H9 (cell line): ENCODE measurements at regions not wholly inside any gene's neighbourhood (a gene's known extent, or its start where the extent isn't known, plus 50 kb on each side); places are given as distances from the start of the nearest gene placed in this dataset.

Experiments used
- DNase-seq: peaks from one replicate; pipeline ENCODE4 v3.0.0-alpha.2; 2017
- H2AFZ ChIP-seq: one replicate; pipeline ENCODE4 v1.6.1; 2013; ENCODE audit warnings: mild to moderate bottlenecking, low read length, control low read depth, moderate library complexity
- H2AK5ac ChIP-seq: 2 replicates; pipeline ENCODE4 v1.6.1; 2013; ENCODE audit warnings: low read length, control low read depth, mixed read lengths; ENCODE audit not compliant: insufficient read length
- H2BK120ac ChIP-seq: one replicate; pipeline ENCODE4 v1.6.1; 2013; ENCODE audit warnings: low read depth, mild to moderate bottlenecking, low read length, control low read depth, inconsistent platforms; ENCODE audit not compliant: poor library complexity, severe bottlenecking
- H2BK12ac ChIP-seq: 2 replicates; pipeline ENCODE4 v1.6.1; 2013; ENCODE audit warnings: low read length, control low read depth, mixed read lengths, low read depth; ENCODE audit not compliant: insufficient read length
- H2BK15ac ChIP-seq: 2 replicates; pipeline ENCODE4 v1.6.1; 2013; ENCODE audit warnings: low read depth, low read length, control low read depth
- H2BK20ac ChIP-seq: one replicate; pipeline ENCODE4 v1.6.1; 2013; ENCODE audit warnings: low read depth, mild to moderate bottlenecking, low read length, control low read depth, inconsistent platforms; ENCODE audit not compliant: poor library complexity, severe bottlenecking
- H2BK5ac ChIP-seq: 2 replicates; pipeline ENCODE4 v1.6.1; 2013; ENCODE audit warnings: low read length, control low read depth, mixed read lengths; ENCODE audit not compliant: insufficient read length
- H3K14ac ChIP-seq: 2 replicates; pipeline ENCODE4 v1.6.1; 2013; ENCODE audit warnings: low read length, control low read depth; ENCODE audit not compliant: insufficient read depth
- H3K18ac ChIP-seq: 2 replicates; pipeline ENCODE4 v1.6.1; 2013; ENCODE audit warnings: low read depth, mild to moderate bottlenecking, mixed read lengths, low read length, control low read depth; ENCODE audit not compliant: insufficient read length
- H3K23ac ChIP-seq: 2 replicates; pipeline ENCODE4 v1.6.1; 2013; ENCODE audit warnings: low read length, control low read depth, mixed read lengths, low read depth; ENCODE audit not compliant: insufficient read length
- H3K23me2 ChIP-seq: 2 replicates; pipeline ENCODE4 v1.6.1; 2013; ENCODE audit warnings: low read depth, mild to moderate bottlenecking, mixed read lengths, low read length, control low read depth; ENCODE audit not compliant: insufficient read length, poor library complexity, severe bottlenecking
- H3K27ac ChIP-seq: 2 replicates; pipeline ENCODE4 v1.5.1; 2013; ENCODE audit warnings: low read length, control low read depth, mixed read lengths, low read depth; ENCODE audit not compliant: insufficient read length
- H3K27me3 ChIP-seq: 2 replicates; pipeline ENCODE4 v1.6.1; 2013; ENCODE audit warnings: low read length, control low read depth, inconsistent platforms; ENCODE audit not compliant: insufficient read depth
- H3K4ac ChIP-seq: 2 replicates; pipeline ENCODE4 v1.6.1; 2013; ENCODE audit warnings: low read depth, mild to moderate bottlenecking, control low read depth, inconsistent platforms, low read length, moderate library complexity
- H3K4me1 ChIP-seq: 2 replicates; pipeline ENCODE4 v1.6.1; 2013; ENCODE audit warnings: low read length, control low read depth, inconsistent platforms; ENCODE audit not compliant: insufficient read depth
- H3K4me2 ChIP-seq: 2 replicates; pipeline ENCODE4 v1.6.1; 2013; ENCODE audit warnings: low read length, control low read depth, mixed read lengths; ENCODE audit not compliant: insufficient read length, insufficient read depth
- H3K56ac ChIP-seq: 2 replicates; pipeline ENCODE4 v1.6.1; 2013; ENCODE audit warnings: low read depth, mild to moderate bottlenecking, mixed read lengths, low read length, control low read depth; ENCODE audit not compliant: insufficient read length
- H3K79me1 ChIP-seq: 2 replicates; pipeline ENCODE4 v1.6.1; 2013; ENCODE audit warnings: low read depth, mild to moderate bottlenecking, moderate library complexity, low read length, control low read depth, inconsistent platforms; ENCODE audit not compliant: insufficient read depth, poor library complexity, severe bottlenecking
- H3K79me2 ChIP-seq: 2 replicates; pipeline ENCODE4 v1.6.1; 2013; ENCODE audit warnings: low read length, control low read depth, inconsistent platforms; ENCODE audit not compliant: insufficient read depth
- H3K9ac ChIP-seq: 2 replicates; pipeline ENCODE4 v1.6.1; 2013; ENCODE audit warnings: low read length, control low read depth, mixed read lengths; ENCODE audit not compliant: insufficient read length; ENCODE audit errors: extremely low read depth
- H3K9me3 ChIP-seq: one replicate; pipeline ENCODE4 v1.6.1; 2013; ENCODE audit warnings: low read depth, low read length, inconsistent platforms; ENCODE audit not compliant: control insufficient read depth
- H3T11ph ChIP-seq: one replicate; pipeline ENCODE4 v1.6.1; 2013; ENCODE audit warnings: mild to moderate bottlenecking, low read length, control low read depth, inconsistent platforms
- H4K20me1 ChIP-seq: one replicate; pipeline ENCODE4 v1.6.1; 2013; ENCODE audit not compliant: control insufficient read depth, insufficient read length, insufficient read depth
- H4K5ac ChIP-seq: 2 replicates; pipeline ENCODE4 v1.6.1; 2013; ENCODE audit warnings: low read depth, mild to moderate bottlenecking, mixed read lengths, low read length, control low read depth; ENCODE audit not compliant: insufficient read length
- H4K8ac ChIP-seq: replicated peaks from 2 replicates; pipeline ENCODE4 v1.6.1; 2013; ENCODE audit warnings: low read length, control low read depth, mixed read lengths, low read depth; ENCODE audit not compliant: insufficient read length
- H4K91ac ChIP-seq: 2 replicates; pipeline ENCODE4 v1.6.1; 2013; ENCODE audit warnings: low read depth, mild to moderate bottlenecking, moderate library complexity, mixed read lengths, low read length, control low read depth; ENCODE audit not compliant: insufficient read length
- H3K27ac Mint-ChIP-seq, 3 experiments: 2 replicates in 2 of 3; 3 replicates in 1 of 3; pipeline ENCODE4 v1.8.0; 2020 to 2021; ENCODE audit warnings: mixed read lengths in 3 of 3, mild to moderate bottlenecking in 1 of 3, moderate library complexity in 1 of 3
- H3K27me3 Mint-ChIP-seq: 2 replicates; pipeline ENCODE4 v1.8.0; 2021; ENCODE audit warnings: low read depth, mild to moderate bottlenecking, moderate library complexity, mixed read lengths
- H3K36me3 Mint-ChIP-seq, 3 experiments: 2 replicates in 2 of 3; 3 replicates in 1 of 3; pipeline ENCODE4 v1.8.0; 2020 to 2021; ENCODE audit warnings: low read depth in 3 of 3, mixed read lengths in 3 of 3; ENCODE audit not compliant: insufficient read depth in 1 of 3
- H3K4me1 Mint-ChIP-seq, 2 experiments: 2 replicates each; pipeline ENCODE4 v1.8.0; 2020; ENCODE audit warnings: mixed read lengths in 2 of 2
- H3K4me3 Mint-ChIP-seq, 2 experiments: 2 replicates in 1 of 2; 3 replicates in 1 of 2; pipeline ENCODE4 v1.8.0; 2020 to 2021; ENCODE audit warnings: mild to moderate bottlenecking in 2 of 2, mixed read lengths in 2 of 2, moderate library complexity in 1 of 2
- H3K9me3 Mint-ChIP-seq, 2 experiments: 2 replicates in 1 of 2; 3 replicates in 1 of 2; pipeline ENCODE4 v1.8.0; 2020; ENCODE audit warnings: mild to moderate bottlenecking in 2 of 2, mixed read lengths in 2 of 2, moderate library complexity in 1 of 2
- WGBS: extraction: QIAGEN DNeasy Blood & Tissue Kit; methylation state at CpG from one replicate; pipeline ENCODE4 v1.1.7; 2013; ENCODE audit warnings: missing lambda C conversion rate, low lambda C conversion rate, mixed read lengths; ENCODE audit not compliant: insufficient read length; ENCODE audit errors: extremely low coverage; 5-methylcytosine and 5-hydroxymethylcytosine counted together
- TF ChIP-seq, protein P1 (sequence below): fragments of 200-600 bp; sonication (generic); conservative IDR thresholded peaks from 3 replicates; pipeline ENCODE4 v1.8.0; 2021; ENCODE audit warnings: antibody characterized with exemption, mild to moderate bottlenecking

DNA sequence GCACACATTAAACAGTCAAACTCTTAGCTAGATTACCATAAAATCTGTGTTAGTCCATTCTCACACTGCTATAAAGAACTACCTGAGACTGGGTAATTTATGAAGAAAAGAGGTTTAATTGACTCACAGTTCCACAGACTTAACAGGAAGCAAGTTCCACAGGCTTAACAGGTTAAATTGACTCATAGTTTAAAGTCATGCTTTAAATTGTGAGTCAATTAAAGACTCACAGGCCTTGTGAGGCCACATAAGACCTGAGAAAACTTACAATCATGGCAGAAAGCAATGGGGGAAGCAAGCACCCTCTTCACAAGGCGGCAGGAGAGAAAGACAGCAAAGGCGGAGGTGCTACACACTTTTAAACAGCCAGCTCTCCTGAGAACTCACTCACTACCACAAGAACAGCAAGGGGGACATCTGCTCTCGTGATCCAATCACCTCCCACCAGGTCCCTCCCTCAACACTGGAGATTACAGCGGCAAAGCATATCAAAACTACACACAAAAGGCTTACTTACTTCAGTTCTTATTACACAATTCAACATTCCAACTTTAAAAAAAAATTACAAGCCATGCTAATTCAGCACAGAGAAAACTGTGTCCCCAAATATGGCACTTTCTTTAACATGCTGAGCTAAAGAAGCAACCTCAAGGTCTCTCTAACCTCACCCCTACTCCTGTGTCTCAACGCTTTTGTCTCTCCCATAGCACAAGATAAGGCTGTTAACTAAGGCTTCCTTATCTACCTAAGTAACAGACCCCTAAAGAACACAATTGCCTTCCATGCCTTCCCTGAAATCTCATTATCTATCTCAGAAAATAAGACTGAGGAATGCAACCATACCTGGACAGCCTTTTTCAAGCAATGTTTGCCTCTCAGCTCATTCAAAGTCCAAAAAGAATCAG, 805.1 kb downstream of the NR2F1-AS1 start:
- H4K8ac ChIP-seq, result no peak overlapping the region
- Mint-ChIP-seq H3K36me3 (no peaks in the 10 kb centered on the region), H3K4me1 (peaks cover 36 to 39% of the 10 kb centered on the region in 2 experiments), H3K4me3 (no peak overlapping the region), H3K27ac (no peak overlapping the region; a peak in 1 of 7 replicates), H3K27me3 (peaks cover 3% of the 10 kb centered on the region; the same call in 1 of the 2 replicates), H3K9me3 (no peaks in the 10 kb centered on the region)
- H3K23me2 ChIP-seq, result no peaks in the 10 kb centered on the region
- TF ChIP-seq, protein P1, sequence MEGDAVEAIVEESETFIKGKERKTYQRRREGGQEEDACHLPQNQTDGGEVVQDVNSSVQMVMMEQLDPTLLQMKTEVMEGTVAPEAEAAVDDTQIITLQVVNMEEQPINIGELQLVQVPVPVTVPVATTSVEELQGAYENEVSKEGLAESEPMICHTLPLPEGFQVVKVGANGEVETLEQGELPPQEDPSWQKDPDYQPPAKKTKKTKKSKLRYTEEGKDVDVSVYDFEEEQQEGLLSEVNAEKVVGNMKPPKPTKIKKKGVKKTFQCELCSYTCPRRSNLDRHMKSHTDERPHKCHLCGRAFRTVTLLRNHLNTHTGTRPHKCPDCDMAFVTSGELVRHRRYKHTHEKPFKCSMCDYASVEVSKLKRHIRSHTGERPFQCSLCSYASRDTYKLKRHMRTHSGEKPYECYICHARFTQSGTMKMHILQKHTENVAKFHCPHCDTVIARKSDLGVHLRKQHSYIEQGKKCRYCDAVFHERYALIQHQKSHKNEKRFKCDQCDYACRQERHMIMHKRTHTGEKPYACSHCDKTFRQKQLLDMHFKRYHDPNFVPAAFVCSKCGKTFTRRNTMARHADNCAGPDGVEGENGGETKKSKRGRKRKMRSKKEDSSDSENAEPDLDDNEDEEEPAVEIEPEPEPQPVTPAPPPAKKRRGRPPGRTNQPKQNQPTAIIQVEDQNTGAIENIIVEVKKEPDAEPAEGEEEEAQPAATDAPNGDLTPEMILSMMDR, result no peak
- no peak overlapping the region for H4K91ac ChIP-seq
- H3K18ac ChIP-seq, result no peak overlapping the region
- no peak overlapping the region for H3T11ph ChIP-seq
- H3K79me1 ChIP-seq, result no peaks in the 10 kb centered on the region
- no peak overlapping the region for H3K56ac ChIP-seq
- no peak overlapping the region for H2AK5ac ChIP-seq
- H2BK20ac ChIP-seq, result no peak overlapping the region
- H3K9me3 ChIP-seq, result no peaks in the 10 kb centered on the region
- H3K27ac ChIP-seq, result no peak overlapping the region
- H3K4ac ChIP-seq, result no peak overlapping the region
- H4K5ac ChIP-seq, result no peak overlapping the region
- H3K27me3 ChIP-seq, result no peaks in the 10 kb centered on the region
- no peak overlapping the region for H2BK12ac ChIP-seq
- H3K4me1 ChIP-seq, result no peaks in the 10 kb centered on the region; the same call in 1 of the 2 replicates
- no peak for DNase-seq
- H2BK5ac ChIP-seq, result no peak overlapping the region
- H4K20me1 ChIP-seq, result no peaks in the 10 kb centered on the region
- H3K14ac ChIP-seq, result no peak overlapping the region
- no peaks in the 10 kb centered on the region for H3K79me2 ChIP-seq
- WGBS, result no CpG with 5 or more reads among the region's 5 CpGs
- H3K9ac ChIP-seq, result no peak overlapping the region
- no peak overlapping the region for H3K4me2 ChIP-seq
- no peak overlapping the region for H3K23ac ChIP-seq
- H2BK15ac ChIP-seq, result no peak overlapping the region
- H2BK120ac ChIP-seq, result no peak overlapping the region
- no peak overlapping the region for H2AFZ ChIP-seq
